ENCODE measurements at regions not wholly inside any gene's neighbourhood (a gene's known extent, or its start where the extent isn't known, plus 50 kb on each side); places are given as distances from the start of the nearest gene placed in this dataset.

GRCh38 chr19:30073152-30074000 lies 131.3 kb downstream of the URI1 start:
- WGBS (ENCODE audit: low lambda C conversion rate, missing lambda C conversion rate) = 89% methylated on average over 16 of the region's 16 CpGs
- no peak overlapping the region for H3K4me3 ChIP-seq

GRCh38 chr19:30074096-30074495 lies 132.1 kb downstream of the URI1 start:
- H3K36me3 ChIP-seq (replicated peaks; ENCODE audit: insufficient read depth, low read depth) = no peaks in the 10 kb centered on the region
- no peak for TF ChIP-seq EZH2 (IDR thresholded peaks at IDR 0.05; ENCODE audit: borderline replicate concordance)
- TF ChIP-seq EZH2phosphoT487 (IDR thresholded peaks at IDR 0.05; ENCODE audit: low read depth, severe bottlenecking, unreplicated experiment) = no peak
- no peak for TF ChIP-seq CTCF (IDR thresholded peaks at IDR 0.05; ENCODE audit: poor library complexity)
- H3K27me3 ChIP-seq = no peaks in the 10 kb centered on the region
- H3K27ac ChIP-seq = no peak overlapping the region
- H4K20me1 ChIP-seq (ENCODE audit: insufficient read depth, poor library complexity, severe bottlenecking) = no peaks in the 10 kb centered on the region
- no peak overlapping the region for H3K4me2 ChIP-seq
- no peaks in the 10 kb centered on the region for H3K9me2 ChIP-seq (replicated peaks; ENCODE audit: insufficient read depth)
- no peak for DNase-seq (ENCODE audit: low spot score)
- no peaks in the 10 kb centered on the region for H3K79me2 ChIP-seq
- no peaks in the 10 kb centered on the region for H3K9me3 ChIP-seq (ENCODE audit: low read depth)
- H2AFZ ChIP-seq = no peak overlapping the region
- WGBS (ENCODE audit: low lambda C conversion rate, missing lambda C conversion rate) = 99% methylated on average over 6 of the region's 7 CpGs
- H3K4me3 ChIP-seq = no peak overlapping the region
- H3K4me1 ChIP-seq (ENCODE audit: insufficient read depth) = peaks cover 16% of the 10 kb centered on the region

More at GRCh38 chr19:30073152-30074000, 131.3 kb downstream of the URI1 start:
- H3K27ac ChIP-seq = no peak overlapping the region
- no peaks in the 10 kb centered on the region for H3K79me2 ChIP-seq
- H2AFZ ChIP-seq = no peak overlapping the region
- H4K20me1 ChIP-seq (ENCODE audit: insufficient read depth, poor library complexity, severe bottlenecking) = no peaks in the 10 kb centered on the region
- H3K36me3 ChIP-seq (replicated peaks; ENCODE audit: insufficient read depth, low read depth) = no peaks in the 10 kb centered on the region
- H3K4me1 ChIP-seq (ENCODE audit: insufficient read depth) = peaks cover 16% of the 10 kb centered on the region
- H3K9me2 ChIP-seq (replicated peaks; ENCODE audit: insufficient read depth) = no peaks in the 10 kb centered on the region
- no peak overlapping the region for H3K4me2 ChIP-seq
- no peaks in the 10 kb centered on the region for H3K9me3 ChIP-seq (ENCODE audit: low read depth)
- no peak for DNase-seq (ENCODE audit: low spot score)
- TF ChIP-seq EZH2phosphoT487 (IDR thresholded peaks at IDR 0.05; ENCODE audit: low read depth, severe bottlenecking, unreplicated experiment) = no peak
- TF ChIP-seq EZH2 (IDR thresholded peaks at IDR 0.05; ENCODE audit: borderline replicate concordance) = no peak
- H3K27me3 ChIP-seq = no peaks in the 10 kb centered on the region

- Histone ChIP-seq H2AFZ (no peak overlapping the region), H3K4me1 (ENCODE audit: insufficient read depth) (peaks cover 16% of the 10 kb centered on the region), H3K27me3 (no peaks in the 10 kb centered on the region), H3K79me2 (no peaks in the 10 kb centered on the region), H3K9me2 (replicated peaks; ENCODE audit: insufficient read depth) (no peaks in the 10 kb centered on the region), H3K36me3 (replicated peaks; ENCODE audit: insufficient read depth, low read depth) (no peaks in the 10 kb centered on the region), H3K4me3 (no peak overlapping the region), H3K27ac (no peak overlapping the region), H4K20me1 (ENCODE audit: insufficient read depth, poor library complexity, severe bottlenecking) (no peaks in the 10 kb centered on the region), H3K4me2 (no peak overlapping the region), H3K9me3 (ENCODE audit: low read depth) (no peaks in the 10 kb centered on the region)
- TF ChIP-seq EZH2 (IDR thresholded peaks at IDR 0.05; ENCODE audit: borderline replicate concordance) = no peak
- TF ChIP-seq CTCF (IDR thresholded peaks at IDR 0.05; ENCODE audit: poor library complexity) = no peak
- TF ChIP-seq EZH2phosphoT487 (IDR thresholded peaks at IDR 0.05; ENCODE audit: low read depth, severe bottlenecking, unreplicated experiment) = no peak
- WGBS (ENCODE audit: low lambda C conversion rate, missing lambda C conversion rate) = 88% methylated on average over 12 of the region's 12 CpGs
- DNase-seq (ENCODE audit: low spot score) = no peak
Observed at GRCh38 chr19:30074741-30075715, 133.0 kb downstream of the URI1 start.
